GM21723 (cell line): ENCODE measurements at regions not wholly inside any gene's neighbourhood (a gene's known extent, or its start where the extent isn't known, plus 50 kb on each side); places are given as distances from the start of the nearest gene placed in this dataset.

Source experiments
- ATAC-seq: cut with Tn5 transposase; IDR thresholded peaks from one replicate; pipeline ENCODE4 v1.9.1; 2021; ENCODE audit warnings: mild to moderate bottlenecking, moderate library complexity; ENCODE audit not compliant: unreplicated experiment

GRCh38 chr18:67047334-67047733 lies 443.4 kb upstream of the CDH19 start:
- no peak for ATAC-seq

GRCh38 chr18:67043276-67043675 lies 439.4 kb upstream of the CDH19 start:
- ATAC-seq, result no peak

GRCh38 chr18:67041334-67041733 lies 437.4 kb upstream of the CDH19 start:
- ATAC-seq, result no peak

GRCh38 chr18:67035026-67035425 lies 431.1 kb upstream of the CDH19 start:
- no peak for ATAC-seq

- no peak for ATAC-seq
Measured at GRCh38 chr18:67023059-67023458, 419.2 kb upstream of the CDH19 start.

GRCh38 chr18:67010919-67011318 lies 407.0 kb upstream of the CDH19 start:
- no peak for ATAC-seq

- no peak for ATAC-seq
Measured at GRCh38 chr18:67007999-67008398, 404.1 kb upstream of the CDH19 start.

- ATAC-seq, result no peak
Measured at GRCh38 chr18:67007085-67007484, 403.2 kb upstream of the CDH19 start.

- no peak for ATAC-seq
Measured at GRCh38 chr18:67001052-67001451, 397.2 kb upstream of the CDH19 start.

GRCh38 chr18:66999003-66999402 lies 395.1 kb upstream of the CDH19 start:
- no peak for ATAC-seq

GRCh38 chr18:66995270-66995669 lies 391.4 kb upstream of the CDH19 start:
- no peak for ATAC-seq

GRCh38 chr18:66994790-66995189 lies 390.9 kb upstream of the CDH19 start:
- ATAC-seq, result no peak

GRCh38 chr18:66993492-66993891 lies 389.6 kb upstream of the CDH19 start:
- ATAC-seq, result no peak

- no peak for ATAC-seq
Measured at GRCh38 chr18:66990909-66991308, 387.0 kb upstream of the CDH19 start.

GRCh38 chr18:66979009-66979408 lies 375.1 kb upstream of the CDH19 start:
- ATAC-seq, result no peak

GRCh38 chr18:66972681-66973080 lies 368.8 kb upstream of the CDH19 start:
- ATAC-seq, result no peak

GRCh38 chr18:66971960-66972359 lies 368.1 kb upstream of the CDH19 start:
- no peak for ATAC-seq

- ATAC-seq, result no peak
Measured at GRCh38 chr18:66966171-66966570, 362.3 kb upstream of the CDH19 start.

- ATAC-seq, result no peak
Measured at GRCh38 chr18:66958309-66958708, 354.4 kb upstream of the CDH19 start.

- ATAC-seq, result no peak
Measured at GRCh38 chr18:66951750-66952149, 347.9 kb upstream of the CDH19 start.

GRCh38 chr18:66949419-66949818 lies 345.5 kb upstream of the CDH19 start:
- ATAC-seq, result no peak

GRCh38 chr18:66937546-66937945 lies 333.7 kb upstream of the CDH19 start:
- no peak for ATAC-seq

GRCh38 chr18:66931010-66931409 lies 327.1 kb upstream of the CDH19 start:
- ATAC-seq, result no peak

- ATAC-seq, result no peak
Measured at GRCh38 chr18:66916834-66917233, 312.9 kb upstream of the CDH19 start.
